RWPE2 (cell line): ENCODE measurements at regions not wholly inside any gene's neighbourhood (a gene's known extent, or its start where the extent isn't known, plus 50 kb on each side); places are given as distances from the start of the nearest gene placed in this dataset.

Experiments used
- ATAC-seq: fragments of 200-7000 bp; cut with Tn5 transposase; 3 replicates; pipeline ENCODE4 v1.9.1; 2021; ENCODE audit warnings: low read depth
- DNase-seq: peaks from one replicate; pipeline ENCODE4 v3.0.0-alpha.2; 2020; ENCODE audit warnings: low spot score
- H3K27ac ChIP-seq: fragments of 450-650 bp; 2 replicates; pipeline ENCODE4 v1.5.1; 2017; ENCODE audit warnings: mild to moderate bottlenecking; ENCODE audit not compliant: poor library complexity, severe bottlenecking
- H3K27me3 ChIP-seq: fragments of 250-450 bp; sonication (Bioruptor Pico); 2 replicates; pipeline ENCODE4 v1.5.1; 2021; ENCODE audit warnings: mild to moderate bottlenecking, moderate library complexity; ENCODE audit not compliant: insufficient read depth, poor library complexity, severe bottlenecking
- H3K36me3 ChIP-seq: fragments of 250-450 bp; sonication (Bioruptor Pico); 2 replicates; pipeline ENCODE4 v1.5.1; 2020; ENCODE audit warnings: low read depth, mild to moderate bottlenecking, moderate library complexity
- H3K4me1 ChIP-seq: fragments of 250-450 bp; sonication (Bioruptor Pico); 2 replicates; pipeline ENCODE4 v1.5.1; 2021; ENCODE audit warnings: mild to moderate bottlenecking, moderate library complexity; ENCODE audit not compliant: insufficient read depth, poor library complexity, severe bottlenecking
- H3K4me3 ChIP-seq: fragments of 250-450 bp; sonication (Bioruptor Pico); 2 replicates; pipeline ENCODE4 v1.5.1; 2021; ENCODE audit warnings: mild to moderate bottlenecking, moderate library complexity; ENCODE audit not compliant: severe bottlenecking
- H3K9me3 ChIP-seq: fragments of 250-450 bp; sonication (Bioruptor Pico); 2 replicates; pipeline ENCODE4 v1.5.1; 2021; ENCODE audit warnings: mild to moderate bottlenecking, moderate library complexity; ENCODE audit not compliant: severe bottlenecking
- TF ChIP-seq, protein P1 (sequence below): fragments of 450-650 bp; IDR thresholded peaks from one replicate; pipeline ENCODE4 v1.5.1; 2017; ENCODE audit warnings: mild to moderate bottlenecking, moderate library complexity; ENCODE audit not compliant: poor library complexity, severe bottlenecking

DNA sequence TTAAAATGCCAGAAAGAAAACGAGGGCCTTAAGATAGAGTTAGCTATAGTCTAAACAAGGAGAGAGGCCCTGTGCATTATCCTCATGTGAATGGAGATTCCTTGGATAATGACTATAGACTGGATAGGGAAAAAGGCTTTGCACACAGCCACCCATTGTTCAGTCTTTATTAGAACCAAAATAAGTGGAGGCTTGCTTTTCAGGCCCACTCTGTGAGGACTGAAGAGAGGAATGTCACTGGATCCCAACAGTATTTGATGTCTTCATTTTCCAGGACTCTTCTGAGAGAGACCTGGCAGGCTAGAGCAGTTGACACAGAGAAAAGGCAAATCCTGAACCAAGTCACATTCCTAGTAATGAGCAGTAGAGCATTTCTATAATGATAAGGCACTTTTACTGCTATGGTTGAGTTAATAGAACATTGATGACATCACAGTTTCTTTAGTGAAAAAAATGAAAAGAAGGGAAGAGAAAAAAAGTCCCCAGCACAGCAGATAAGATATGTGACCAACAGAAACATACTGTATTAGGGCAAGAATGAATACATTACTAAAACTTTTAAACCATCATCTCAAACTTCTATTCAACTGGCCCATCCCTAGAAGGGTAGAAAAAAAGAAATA lies 315.1 kb downstream of the EPHA7 start:
- H3K36me3 ChIP-seq, result no peaks in the 10 kb centered on the region
- ATAC-seq, result no peak
- H3K4me3 ChIP-seq, result no peak overlapping the region
- no peaks in the 10 kb centered on the region for H3K27me3 ChIP-seq
- H3K9me3 ChIP-seq, result no peaks in the 10 kb centered on the region
- no peaks in the 10 kb centered on the region for H3K4me1 ChIP-seq
- H3K27ac ChIP-seq, result no peak overlapping the region
- TF ChIP-seq, protein P1, sequence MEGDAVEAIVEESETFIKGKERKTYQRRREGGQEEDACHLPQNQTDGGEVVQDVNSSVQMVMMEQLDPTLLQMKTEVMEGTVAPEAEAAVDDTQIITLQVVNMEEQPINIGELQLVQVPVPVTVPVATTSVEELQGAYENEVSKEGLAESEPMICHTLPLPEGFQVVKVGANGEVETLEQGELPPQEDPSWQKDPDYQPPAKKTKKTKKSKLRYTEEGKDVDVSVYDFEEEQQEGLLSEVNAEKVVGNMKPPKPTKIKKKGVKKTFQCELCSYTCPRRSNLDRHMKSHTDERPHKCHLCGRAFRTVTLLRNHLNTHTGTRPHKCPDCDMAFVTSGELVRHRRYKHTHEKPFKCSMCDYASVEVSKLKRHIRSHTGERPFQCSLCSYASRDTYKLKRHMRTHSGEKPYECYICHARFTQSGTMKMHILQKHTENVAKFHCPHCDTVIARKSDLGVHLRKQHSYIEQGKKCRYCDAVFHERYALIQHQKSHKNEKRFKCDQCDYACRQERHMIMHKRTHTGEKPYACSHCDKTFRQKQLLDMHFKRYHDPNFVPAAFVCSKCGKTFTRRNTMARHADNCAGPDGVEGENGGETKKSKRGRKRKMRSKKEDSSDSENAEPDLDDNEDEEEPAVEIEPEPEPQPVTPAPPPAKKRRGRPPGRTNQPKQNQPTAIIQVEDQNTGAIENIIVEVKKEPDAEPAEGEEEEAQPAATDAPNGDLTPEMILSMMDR, result no peak
- DNase-seq, result no peak

DNA sequence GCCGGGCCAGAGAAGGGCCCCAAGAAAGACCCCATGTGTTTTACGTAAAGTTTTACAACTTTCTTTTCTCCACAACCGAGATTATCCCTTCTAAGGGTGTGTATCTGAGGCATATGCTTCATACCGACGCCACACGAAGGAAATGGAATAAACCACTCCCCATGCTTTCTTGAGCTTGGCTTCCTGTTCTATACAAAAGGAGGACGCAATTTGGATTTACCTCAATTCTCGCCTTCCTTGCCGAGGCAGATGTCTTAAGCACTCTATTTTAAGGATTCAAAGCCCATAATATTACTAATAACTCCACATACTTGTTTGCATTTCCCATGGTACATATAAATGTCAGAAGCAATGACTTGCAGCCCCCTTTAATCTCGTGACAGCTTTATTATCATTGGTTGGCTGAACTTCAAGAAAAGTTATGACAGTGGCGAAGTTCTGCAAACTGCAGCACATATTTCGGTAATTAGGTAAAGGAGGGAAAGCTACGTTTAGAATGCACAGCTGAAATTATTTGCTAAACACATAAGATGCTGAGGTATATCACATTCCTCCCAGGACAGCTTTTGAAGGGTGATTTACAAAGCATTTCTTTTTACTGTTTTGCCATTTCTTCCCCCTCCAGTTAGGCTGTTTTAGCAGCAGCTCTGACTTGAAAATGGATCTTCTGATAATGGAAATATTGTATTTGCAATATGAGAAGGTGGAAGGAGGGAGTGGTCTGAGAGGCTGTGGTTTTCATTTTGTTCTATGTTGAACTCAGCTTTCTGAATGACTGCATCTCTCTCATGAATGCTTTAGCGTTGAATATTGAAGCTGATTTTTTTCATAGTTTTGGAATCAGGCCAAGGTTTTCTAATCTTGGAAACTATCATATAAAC lies 330.5 kb downstream of the EPHA7 start:
- H3K9me3 ChIP-seq, result no peaks in the 10 kb centered on the region
- DNase-seq, result no peak
- H3K4me1 ChIP-seq, result peaks cover 5% of the 10 kb centered on the region
- no peaks in the 10 kb centered on the region for H3K27me3 ChIP-seq
- 0 out of 3 replicates have a peak, but pooled peaks have one; percentile 33 for ATAC-seq
- H3K27ac ChIP-seq, result no peak overlapping the region
- H3K4me3 ChIP-seq, result no peak overlapping the region
- TF ChIP-seq, protein P1, result no peak
- no peaks in the 10 kb centered on the region for H3K36me3 ChIP-seq

DNA sequence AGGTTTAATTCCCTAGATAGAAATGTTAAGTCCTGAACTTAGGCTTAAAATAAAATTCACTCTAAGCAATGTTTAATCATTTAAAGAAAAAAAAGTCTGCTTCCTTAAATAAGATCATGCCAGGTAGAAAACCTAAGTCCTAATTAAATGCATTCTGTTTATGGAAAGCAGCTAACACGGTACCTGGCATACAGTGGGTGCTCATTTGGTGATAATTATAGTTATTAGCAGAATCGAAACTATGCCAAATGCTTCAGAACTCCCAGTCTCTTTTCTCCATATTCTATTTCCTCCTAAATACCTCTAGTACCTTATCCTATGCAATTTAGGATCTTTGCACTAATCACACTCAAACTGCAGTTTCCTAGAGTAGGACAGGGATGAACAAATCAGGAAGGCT lies 331.8 kb downstream of the EPHA7 start:
- no peak overlapping the region for H3K27ac ChIP-seq
- no peaks in the 10 kb centered on the region for H3K27me3 ChIP-seq
- no peaks in the 10 kb centered on the region for H3K9me3 ChIP-seq
- TF ChIP-seq, protein P1, result no peak
- H3K36me3 ChIP-seq, result no peaks in the 10 kb centered on the region
- peaks cover 5% of the 10 kb centered on the region for H3K4me1 ChIP-seq
- no peak overlapping the region for H3K4me3 ChIP-seq
- no peak for DNase-seq
- ATAC-seq, result no peak

DNA sequence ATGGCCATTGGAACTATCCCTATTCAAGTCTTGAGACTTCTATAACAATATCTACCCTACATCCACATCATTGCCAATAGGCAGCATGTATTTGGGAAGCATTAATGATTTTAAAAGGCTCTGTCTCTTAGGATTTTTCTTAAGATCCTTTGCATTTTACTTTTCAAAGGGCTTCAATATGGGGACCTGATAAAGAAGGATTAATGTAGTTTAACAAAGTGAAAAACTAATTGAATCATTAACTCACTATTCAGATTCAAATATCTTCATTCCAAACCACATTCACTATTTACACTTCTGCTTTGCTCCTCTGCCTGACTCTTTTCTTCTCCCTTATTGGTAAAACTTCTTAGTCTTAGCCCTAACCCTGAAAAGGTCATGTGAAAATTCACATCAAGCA lies 333.0 kb downstream of the EPHA7 start:
- TF ChIP-seq, protein P1, result no peak
- H3K4me1 ChIP-seq, result peaks cover 5% of the 10 kb centered on the region
- H3K9me3 ChIP-seq, result no peaks in the 10 kb centered on the region
- H3K27me3 ChIP-seq, result no peaks in the 10 kb centered on the region
- no peaks in the 10 kb centered on the region for H3K36me3 ChIP-seq
- ATAC-seq (no peak), DNase-seq (no peak)
- H3K27ac ChIP-seq, result no peak overlapping the region
- no peak overlapping the region for H3K4me3 ChIP-seq
